ENCODE measurements at regions not wholly inside any gene's neighbourhood (a gene's known extent, or its start where the extent isn't known, plus 50 kb on each side); places are given as distances from the start of the nearest gene placed in this dataset.

DNA sequence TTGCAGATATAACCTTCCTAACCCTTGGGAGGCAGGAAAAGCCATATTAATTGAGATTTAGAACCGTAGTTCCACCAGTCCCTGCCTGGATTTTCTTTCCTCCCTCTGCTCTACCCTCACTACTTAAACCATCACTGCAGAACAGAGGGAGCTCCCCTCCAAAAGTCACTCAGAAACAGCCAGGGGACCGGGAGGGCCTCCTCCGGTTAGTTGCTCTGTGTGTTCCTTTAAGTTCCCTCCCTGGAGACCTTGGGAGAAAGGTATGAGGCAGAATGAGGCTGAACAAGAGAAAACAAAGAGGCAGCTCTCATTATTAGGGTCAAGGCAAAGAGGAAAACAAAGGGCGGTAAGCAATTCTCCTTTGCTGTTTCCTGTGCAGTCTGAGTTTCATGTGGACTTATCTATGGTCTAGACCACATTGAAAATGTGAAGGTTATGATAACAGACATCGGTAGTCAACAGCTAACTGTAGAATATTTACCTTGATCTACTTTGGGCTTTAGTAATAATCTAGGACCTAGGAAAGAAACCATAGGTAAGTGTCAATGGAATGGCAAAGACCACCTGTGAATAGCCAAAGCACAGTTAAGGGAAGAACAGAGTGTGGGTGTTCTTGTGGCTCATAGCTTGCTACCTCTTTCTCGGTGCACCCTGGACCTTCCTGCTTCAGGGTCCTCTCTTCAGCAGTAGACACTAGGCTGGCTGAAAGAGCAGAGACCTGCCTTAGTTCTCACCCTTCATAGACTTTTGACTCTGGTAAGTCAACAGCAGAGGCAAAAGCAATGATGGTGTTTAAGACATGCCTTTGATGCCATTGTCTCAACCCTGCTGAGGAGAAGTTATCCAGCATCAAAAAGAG, 250.9 kb upstream of the CITED2 start:
- no peak overlapping the region for H3K27ac Mint-ChIP-seq
- peaks cover 22% of the 10 kb centered on the region for H3K4me1 Mint-ChIP-seq

DNA sequence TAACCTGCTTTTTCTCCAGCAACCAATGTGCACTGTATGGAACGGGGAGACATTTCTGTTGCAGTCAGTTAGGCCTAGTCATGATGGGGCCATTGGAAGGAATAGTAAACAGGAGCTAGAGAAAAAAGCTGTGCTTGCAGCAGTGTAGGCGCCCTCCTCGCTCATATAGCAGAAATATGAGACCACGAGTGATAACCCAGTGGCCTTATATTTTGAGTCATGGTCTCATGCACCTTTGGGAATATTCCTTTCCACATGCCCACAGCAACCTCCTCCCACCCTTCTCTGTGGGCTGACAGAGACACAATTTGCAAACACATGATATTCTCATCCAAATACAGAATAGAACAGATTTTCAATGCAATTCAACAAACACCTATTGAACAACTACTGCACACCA, 248.9 kb upstream of the CITED2 start:
- Mint-ChIP-seq H3K9me3 (peaks cover 10% of the 10 kb centered on the region), H3K36me3 (peaks cover 2% of the 10 kb centered on the region), H3K4me1 (peaks cover 19% of the 10 kb centered on the region), H3K4me3 (no peak overlapping the region), H3K27ac (no peak overlapping the region), H3K27me3 (ENCODE audit: insufficient read depth, low read depth) (peaks cover 5% of the 10 kb centered on the region)
- Histone ChIP-seq H4K20me1 (ENCODE audit: low read depth) (no peaks in the 10 kb centered on the region), H3F3A (ENCODE audit: low read depth) (peaks cover 17% of the 10 kb centered on the region), H3K79me2 (ENCODE audit: low read depth) (no peaks in the 10 kb centered on the region), H3K9ac (no peak overlapping the region), H2AFZ (replicated peaks) (no peak overlapping the region), H3K4me3 (no peak overlapping the region), H3K36me3 (no peaks in the 10 kb centered on the region), H3K27me3 (no peaks in the 10 kb centered on the region), H3K4me1 (peaks cover 20% of the 10 kb centered on the region), H3K9me3 (ENCODE audit: low read depth) (no peaks in the 10 kb centered on the region), H3K4me2 (no peak overlapping the region), H3K27ac (no peak overlapping the region)
- no peak for DNase-seq (ENCODE audit: low spot score)
- TF ChIP-seq, protein P1, sequence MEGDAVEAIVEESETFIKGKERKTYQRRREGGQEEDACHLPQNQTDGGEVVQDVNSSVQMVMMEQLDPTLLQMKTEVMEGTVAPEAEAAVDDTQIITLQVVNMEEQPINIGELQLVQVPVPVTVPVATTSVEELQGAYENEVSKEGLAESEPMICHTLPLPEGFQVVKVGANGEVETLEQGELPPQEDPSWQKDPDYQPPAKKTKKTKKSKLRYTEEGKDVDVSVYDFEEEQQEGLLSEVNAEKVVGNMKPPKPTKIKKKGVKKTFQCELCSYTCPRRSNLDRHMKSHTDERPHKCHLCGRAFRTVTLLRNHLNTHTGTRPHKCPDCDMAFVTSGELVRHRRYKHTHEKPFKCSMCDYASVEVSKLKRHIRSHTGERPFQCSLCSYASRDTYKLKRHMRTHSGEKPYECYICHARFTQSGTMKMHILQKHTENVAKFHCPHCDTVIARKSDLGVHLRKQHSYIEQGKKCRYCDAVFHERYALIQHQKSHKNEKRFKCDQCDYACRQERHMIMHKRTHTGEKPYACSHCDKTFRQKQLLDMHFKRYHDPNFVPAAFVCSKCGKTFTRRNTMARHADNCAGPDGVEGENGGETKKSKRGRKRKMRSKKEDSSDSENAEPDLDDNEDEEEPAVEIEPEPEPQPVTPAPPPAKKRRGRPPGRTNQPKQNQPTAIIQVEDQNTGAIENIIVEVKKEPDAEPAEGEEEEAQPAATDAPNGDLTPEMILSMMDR (IDR thresholded peaks at IDR 0.05): no peak
- TF ChIP-seq EZH2phosphoT487 (IDR thresholded peaks at IDR 0.05) (no peak), EZH2 (IDR thresholded peaks at IDR 0.05) (no peak)

More for the DNA sequence above, 250.9 kb upstream of the CITED2 start:
- no peaks in the 10 kb centered on the region for H3K79me2 ChIP-seq (ENCODE audit: low read depth)
- no peak for DNase-seq (ENCODE audit: low spot score)
- TF ChIP-seq EZH2phosphoT487 (IDR thresholded peaks at IDR 0.05) (no peak), EZH2 (IDR thresholded peaks at IDR 0.05) (no peak)
- TF ChIP-seq, protein P1 (IDR thresholded peaks at IDR 0.05): no peak
- no peaks in the 10 kb centered on the region for H3K9me3 ChIP-seq (ENCODE audit: low read depth)
- H3K27me3 ChIP-seq: no peaks in the 10 kb centered on the region
- peaks cover 20% of the 10 kb centered on the region for H3K4me1 ChIP-seq
- no peak overlapping the region for H3K4me3 ChIP-seq
- no peak overlapping the region for H3K4me2 ChIP-seq
- no peak overlapping the region for H3K9ac ChIP-seq
- no peak overlapping the region for H3K27ac ChIP-seq
- H3K9me3 Mint-ChIP-seq: peaks cover 17% of the 10 kb centered on the region
- H3K36me3 ChIP-seq: no peaks in the 10 kb centered on the region
- H2AFZ ChIP-seq (replicated peaks): no peak overlapping the region
- peaks cover 2% of the 10 kb centered on the region for H3K27me3 Mint-ChIP-seq (ENCODE audit: insufficient read depth, low read depth)
- H4K20me1 ChIP-seq (ENCODE audit: low read depth): no peaks in the 10 kb centered on the region
- peaks cover 17% of the 10 kb centered on the region for H3F3A ChIP-seq (ENCODE audit: low read depth)
- peaks cover 2% of the 10 kb centered on the region for H3K36me3 Mint-ChIP-seq
- no peak overlapping the region for H3K4me3 Mint-ChIP-seq

DNA sequence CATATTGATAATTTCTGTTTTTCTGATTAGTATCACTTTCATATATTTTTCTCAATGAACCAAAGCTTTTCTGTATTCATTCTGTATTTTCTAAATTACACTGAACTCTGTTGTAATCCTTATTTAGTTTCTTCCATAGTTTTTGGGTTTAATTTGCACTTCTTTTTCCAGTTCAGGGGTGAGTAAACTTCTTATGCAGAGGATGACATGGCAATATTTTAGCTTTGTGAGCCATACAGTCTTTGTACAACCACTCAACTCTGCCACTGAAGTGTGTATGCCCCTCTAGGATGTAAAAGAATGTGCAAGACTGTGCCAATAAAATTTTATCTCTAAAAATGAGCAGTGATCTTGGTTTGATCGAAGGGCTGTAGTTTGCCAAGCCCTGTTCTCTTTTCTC, 239.0 kb upstream of the CITED2 start:
- DNase-seq (ENCODE audit: low spot score): no peak
- H3K4me3 Mint-ChIP-seq: no peak overlapping the region
- H3K9me3 Mint-ChIP-seq: peaks cover 5% of the 10 kb centered on the region
- H3K9me3 ChIP-seq (ENCODE audit: low read depth): peaks cover 3% of the 10 kb centered on the region
- no peak overlapping the region for H3K4me3 ChIP-seq
- peaks cover 8% of the 10 kb centered on the region for H3F3A ChIP-seq (ENCODE audit: low read depth)
- H3K9ac ChIP-seq: no peak overlapping the region
- no peaks in the 10 kb centered on the region for H3K27me3 ChIP-seq
- H3K79me2 ChIP-seq (ENCODE audit: low read depth): no peaks in the 10 kb centered on the region
- H3K27ac Mint-ChIP-seq: no peak overlapping the region
- H3K27ac ChIP-seq: no peak overlapping the region
- peaks cover 2% of the 10 kb centered on the region for H3K4me1 Mint-ChIP-seq
- H3K36me3 ChIP-seq: no peaks in the 10 kb centered on the region
- TF ChIP-seq EZH2 (IDR thresholded peaks at IDR 0.05) (no peak), EZH2phosphoT487 (IDR thresholded peaks at IDR 0.05) (no peak)
- TF ChIP-seq, protein P1 (IDR thresholded peaks at IDR 0.05): no peak
- H3K27me3 Mint-ChIP-seq (ENCODE audit: insufficient read depth, low read depth): no peaks in the 10 kb centered on the region
- H3K4me1 ChIP-seq: peaks cover 18% of the 10 kb centered on the region
- no peaks in the 10 kb centered on the region for H4K20me1 ChIP-seq (ENCODE audit: low read depth)
- no peak overlapping the region for H2AFZ ChIP-seq (replicated peaks)
- no peak overlapping the region for H3K4me2 ChIP-seq
- no peaks in the 10 kb centered on the region for H3K36me3 Mint-ChIP-seq
